KOPT-K1 (cell line): ENCODE measurements at regions not wholly inside any gene's neighbourhood (a gene's known extent, or its start where the extent isn't known, plus 50 kb on each side); places are given as distances from the start of the nearest gene placed in this dataset.
"Not testable (repeated sequence)": the region's sequence is repeated elsewhere in the genome, so short reads cannot be mapped to it uniquely, and the experiment has no call there.

ENCODE experiments used
- H3K27ac ChIP-seq: fragments of 200-600 bp; sonication (generic); 2 replicates; pipeline ENCODE4 v1.5.1; 2016; ENCODE audit warnings: antibody characterized with exemption, mild to moderate bottlenecking, low read depth, low read length; ENCODE audit not compliant: poor library complexity, severe bottlenecking
- H3K36me3 ChIP-seq: fragments of 200-600 bp; sonication (generic); 2 replicates; pipeline ENCODE4 v1.5.1; 2017; ENCODE audit warnings: antibody characterized with exemption, mild to moderate bottlenecking, low read length, moderate library complexity; ENCODE audit not compliant: insufficient read depth
- H3K9me3 ChIP-seq: fragments of 200-600 bp; sonication (generic); 2 replicates; pipeline ENCODE4 v1.5.1; 2017; ENCODE audit warnings: antibody characterized with exemption, low read length, mild to moderate bottlenecking; ENCODE audit not compliant: insufficient read depth, poor library complexity, severe bottlenecking

- H3K27ac ChIP-seq: no peak overlapping the region
These were observed 246.7 kb upstream of the ARSJ start for GRCh38 chr4:114226179-114226578.

GRCh38 chr4:114226968-114227760 lies 247.7 kb upstream of the ARSJ start:
- H3K27ac ChIP-seq: no peak overlapping the region
- no peaks in the 10 kb centered on the region for H3K9me3 ChIP-seq
- H3K36me3 ChIP-seq: no peaks in the 10 kb centered on the region

More at GRCh38 chr4:114226179-114226578, 246.7 kb upstream of the ARSJ start:
- Histone ChIP-seq H3K36me3 (no peaks in the 10 kb centered on the region), H3K9me3 (no peaks in the 10 kb centered on the region)

- no peaks in the 10 kb centered on the region for H3K9me3 ChIP-seq
- no peaks in the 10 kb centered on the region for H3K36me3 ChIP-seq
- no peak overlapping the region for H3K27ac ChIP-seq
These were observed 250.3 kb upstream of the ARSJ start for GRCh38 chr4:114229706-114230105.

- Histone ChIP-seq H3K27ac (no peak overlapping the region), H3K9me3 (no peaks in the 10 kb centered on the region), H3K36me3 (no peaks in the 10 kb centered on the region)
These were observed 256.8 kb upstream of the ARSJ start for GRCh38 chr4:114236171-114236769.

GRCh38 chr4:114237997-114238396 lies 258.6 kb upstream of the ARSJ start:
- no peak overlapping the region for H3K27ac ChIP-seq
- no peaks in the 10 kb centered on the region for H3K9me3 ChIP-seq
- H3K36me3 ChIP-seq: no peaks in the 10 kb centered on the region

- H3K27ac ChIP-seq: no peak overlapping the region
- no peaks in the 10 kb centered on the region for H3K9me3 ChIP-seq
- no peaks in the 10 kb centered on the region for H3K36me3 ChIP-seq
These were observed 270.1 kb upstream of the ARSJ start for GRCh38 chr4:114249561-114249960.

GRCh38 chr4:114249976-114250375 lies 270.5 kb upstream of the ARSJ start:
- no peaks in the 10 kb centered on the region for H3K9me3 ChIP-seq
- H3K27ac ChIP-seq: no peak overlapping the region
- H3K36me3 ChIP-seq: no peaks in the 10 kb centered on the region

GRCh38 chr4:114250439-114250891 lies 271.0 kb upstream of the ARSJ start:
- Histone ChIP-seq H3K27ac (no peak overlapping the region), H3K36me3 (no peaks in the 10 kb centered on the region), H3K9me3 (no peaks in the 10 kb centered on the region)

- H3K27ac ChIP-seq: no peak overlapping the region
- H3K36me3 ChIP-seq: no peaks in the 10 kb centered on the region
- H3K9me3 ChIP-seq: no peaks in the 10 kb centered on the region
These were observed 271.6 kb upstream of the ARSJ start for GRCh38 chr4:114251020-114251419.

GRCh38 chr4:114252499-114252898 lies 273.1 kb upstream of the ARSJ start:
- Histone ChIP-seq H3K9me3 (no peaks in the 10 kb centered on the region), H3K36me3 (no peaks in the 10 kb centered on the region), H3K27ac (no peak overlapping the region)

GRCh38 chr4:114257501-114257900 lies 278.1 kb upstream of the ARSJ start:
- Histone ChIP-seq H3K27ac (no peak overlapping the region), H3K9me3 (no peaks in the 10 kb centered on the region), H3K36me3 (no peaks in the 10 kb centered on the region)

- H3K36me3 ChIP-seq, H3K9me3 ChIP-seq, H3K27ac ChIP-seq: not testable (repeated sequence)
These were observed 283.0 kb upstream of the ARSJ start for GRCh38 chr4:114262421-114262820.

GRCh38 chr4:114263233-114263632 lies 283.8 kb upstream of the ARSJ start:
- no peak overlapping the region for H3K27ac ChIP-seq
- no peaks in the 10 kb centered on the region for H3K36me3 ChIP-seq
- no peaks in the 10 kb centered on the region for H3K9me3 ChIP-seq

- no peaks in the 10 kb centered on the region for H3K9me3 ChIP-seq
- H3K36me3 ChIP-seq: no peaks in the 10 kb centered on the region
- H3K27ac ChIP-seq: no peak overlapping the region
These were observed 285.0 kb upstream of the ARSJ start for GRCh38 chr4:114264452-114264851.

GRCh38 chr4:114264877-114265291 lies 285.4 kb upstream of the ARSJ start:
- Histone ChIP-seq H3K36me3 (no peaks in the 10 kb centered on the region), H3K27ac (no peak overlapping the region), H3K9me3 (no peaks in the 10 kb centered on the region)

GRCh38 chr4:114265342-114265741 lies 285.9 kb upstream of the ARSJ start:
- Histone ChIP-seq H3K36me3 (no peaks in the 10 kb centered on the region), H3K9me3 (no peaks in the 10 kb centered on the region), H3K27ac (no peak overlapping the region)
